GM12873 (cell line): ENCODE measurements at regions not wholly inside any gene's neighbourhood (a gene's known extent, or its start where the extent isn't known, plus 50 kb on each side); places are given as distances from the start of the nearest gene placed in this dataset.

Experiments
- CTCF ChIP-seq: IDR thresholded peaks from 2 replicates; pipeline ENCODE4 v1.5.1; 2012; ENCODE audit warnings: low read depth, mild to moderate bottlenecking, moderate library complexity, low read length, control low read depth; ENCODE audit not compliant: insufficient read depth; ENCODE audit errors: missing control alignments

GRCh38 chr5:6087576-6087975 is 290.8 kb downstream of the MED10 start:
- TF ChIP-seq CTCF, result no peak

GRCh38 chr5:6086871-6087270 is 291.5 kb downstream of the MED10 start:
- no peak for TF ChIP-seq CTCF

- TF ChIP-seq CTCF, result no peak
These were observed 292.9 kb downstream of the MED10 start for GRCh38 chr5:6085341-6085860.

- TF ChIP-seq CTCF, result no peak
These were observed 293.5 kb downstream of the MED10 start for GRCh38 chr5:6084836-6085235.

GRCh38 chr5:6084376-6084775 is 294.0 kb downstream of the MED10 start:
- no peak for TF ChIP-seq CTCF

GRCh38 chr5:6083311-6083978 is 294.9 kb downstream of the MED10 start:
- no peak for TF ChIP-seq CTCF

GRCh38 chr5:6082685-6083084 is 295.7 kb downstream of the MED10 start:
- TF ChIP-seq CTCF, result no peak
